Nephron progenitor cell (in vitro differentiated cells): ENCODE measurements at regions not wholly inside any gene's neighbourhood (a gene's known extent, or its start where the extent isn't known, plus 50 kb on each side); places are given as distances from the start of the nearest gene placed in this dataset.

ENCODE experiments used
- DNase-seq: peaks from one replicate; pipeline ENCODE4 v3.0.0; 2021
- H3K27ac Mint-ChIP-seq: 2 replicates; pipeline ENCODE4 v1.8.0; 2021; ENCODE audit warnings: mild to moderate bottlenecking, moderate library complexity, mixed read lengths
- H3K27me3 Mint-ChIP-seq: 2 replicates; pipeline ENCODE4 v1.8.0; 2021; ENCODE audit warnings: mild to moderate bottlenecking, low read depth, mixed read lengths; ENCODE audit not compliant: poor library complexity
- H3K36me3 Mint-ChIP-seq: 2 replicates; pipeline ENCODE4 v1.8.0; 2021; ENCODE audit warnings: low read depth, mixed read lengths
- H3K4me1 Mint-ChIP-seq: 2 replicates; pipeline ENCODE4 v1.8.0; 2021; ENCODE audit warnings: mixed read lengths
- H3K4me3 Mint-ChIP-seq: 2 replicates; pipeline ENCODE4 v1.8.0; 2021; ENCODE audit warnings: mild to moderate bottlenecking, moderate library complexity, mixed read lengths
- H3K9me3 Mint-ChIP-seq: 2 replicates; pipeline ENCODE4 v1.8.0; 2021; ENCODE audit warnings: mild to moderate bottlenecking, moderate library complexity, mixed read lengths
- TF ChIP-seq, protein P1 (sequence below): fragments of 200-600 bp; sonication (generic); IDR thresholded peaks from 2 replicates; pipeline ENCODE4 v1.5.0; 2021; ENCODE audit warnings: antibody characterized with exemption

- Mint-ChIP-seq H3K4me3 (no peak overlapping the region), H3K27ac (no peak overlapping the region), H3K36me3 (no peaks in the 10 kb centered on the region), H3K4me1 (peaks cover 18% of the 10 kb centered on the region), H3K9me3 (no peaks in the 10 kb centered on the region), H3K27me3 (peaks cover 2% of the 10 kb centered on the region)
- no peak for DNase-seq
- TF ChIP-seq, protein P1, sequence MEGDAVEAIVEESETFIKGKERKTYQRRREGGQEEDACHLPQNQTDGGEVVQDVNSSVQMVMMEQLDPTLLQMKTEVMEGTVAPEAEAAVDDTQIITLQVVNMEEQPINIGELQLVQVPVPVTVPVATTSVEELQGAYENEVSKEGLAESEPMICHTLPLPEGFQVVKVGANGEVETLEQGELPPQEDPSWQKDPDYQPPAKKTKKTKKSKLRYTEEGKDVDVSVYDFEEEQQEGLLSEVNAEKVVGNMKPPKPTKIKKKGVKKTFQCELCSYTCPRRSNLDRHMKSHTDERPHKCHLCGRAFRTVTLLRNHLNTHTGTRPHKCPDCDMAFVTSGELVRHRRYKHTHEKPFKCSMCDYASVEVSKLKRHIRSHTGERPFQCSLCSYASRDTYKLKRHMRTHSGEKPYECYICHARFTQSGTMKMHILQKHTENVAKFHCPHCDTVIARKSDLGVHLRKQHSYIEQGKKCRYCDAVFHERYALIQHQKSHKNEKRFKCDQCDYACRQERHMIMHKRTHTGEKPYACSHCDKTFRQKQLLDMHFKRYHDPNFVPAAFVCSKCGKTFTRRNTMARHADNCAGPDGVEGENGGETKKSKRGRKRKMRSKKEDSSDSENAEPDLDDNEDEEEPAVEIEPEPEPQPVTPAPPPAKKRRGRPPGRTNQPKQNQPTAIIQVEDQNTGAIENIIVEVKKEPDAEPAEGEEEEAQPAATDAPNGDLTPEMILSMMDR = no peak
Measured at GRCh38 chr5:56350011-56350596, 117.0 kb upstream of the ANKRD55 start.

DNA sequence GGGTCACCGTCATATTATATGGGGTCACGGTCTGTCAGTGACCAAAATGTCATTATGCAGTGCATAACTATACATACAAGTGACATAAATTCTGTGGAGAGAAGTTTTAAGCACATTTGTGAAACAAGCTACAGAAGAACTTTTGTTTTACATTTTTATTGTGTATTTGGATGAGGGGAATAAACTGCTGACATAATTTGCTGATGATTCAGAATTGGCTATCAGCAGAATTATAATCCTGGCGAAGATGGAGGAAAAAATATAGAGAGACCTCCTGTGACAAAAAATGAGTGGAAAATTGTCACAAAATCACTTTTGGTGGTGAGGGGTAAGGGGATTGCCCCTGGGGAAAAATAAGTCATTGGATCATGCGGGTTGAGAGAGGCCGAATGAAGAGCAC lies 116.3 kb upstream of the ANKRD55 start:
- Mint-ChIP-seq H3K9me3 (no peaks in the 10 kb centered on the region), H3K36me3 (no peaks in the 10 kb centered on the region), H3K27me3 (peaks cover 2% of the 10 kb centered on the region), H3K4me1 (peaks cover 18% of the 10 kb centered on the region), H3K4me3 (no peak overlapping the region), H3K27ac (no peak overlapping the region)
- no peak for DNase-seq
- TF ChIP-seq, protein P1 = no peak

DNA sequence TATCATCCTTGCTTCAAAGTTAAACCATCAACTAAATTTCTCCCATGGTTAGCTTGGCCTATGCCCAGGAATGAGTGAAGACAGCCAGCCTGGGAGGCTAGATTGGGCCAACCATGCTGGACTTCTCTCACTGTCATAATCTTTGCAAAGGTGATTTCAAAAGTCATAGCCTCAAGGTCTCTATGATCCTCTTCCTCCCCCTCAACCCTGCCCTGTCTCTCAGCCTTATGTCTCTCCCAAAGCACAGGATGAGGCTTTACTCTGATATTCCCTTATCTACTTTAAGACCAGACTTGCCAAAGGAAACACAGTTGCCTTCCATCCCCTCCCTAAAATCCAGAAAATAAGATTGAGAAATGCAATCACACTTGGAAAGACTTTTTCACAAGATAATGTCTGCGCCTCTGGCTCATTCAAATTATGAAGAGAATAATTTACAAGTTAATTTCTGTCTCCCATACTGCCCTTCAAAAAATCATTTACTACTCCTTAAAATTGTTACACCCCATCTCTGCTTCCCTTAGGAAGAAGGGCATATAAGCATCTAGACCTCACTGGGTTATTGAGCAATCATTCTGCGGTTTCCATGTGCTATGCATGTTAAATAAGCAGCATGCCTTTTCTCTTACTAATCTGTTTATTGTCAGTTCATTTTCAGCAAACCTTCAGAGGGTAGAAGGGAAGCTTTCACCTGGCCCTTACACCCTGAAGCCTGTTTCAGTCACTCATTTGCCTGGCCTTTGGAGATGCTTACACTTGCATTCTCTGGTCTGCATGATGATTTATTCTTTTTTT lies 113.8 kb upstream of the ANKRD55 start:
- no peak for DNase-seq
- Mint-ChIP-seq H3K27ac (no peak overlapping the region), H3K4me1 (peaks cover 18% of the 10 kb centered on the region), H3K36me3 (no peaks in the 10 kb centered on the region), H3K9me3 (no peaks in the 10 kb centered on the region), H3K27me3 (peaks cover 2% of the 10 kb centered on the region), H3K4me3 (no peak overlapping the region)
- TF ChIP-seq, protein P1 = no peak

DNA sequence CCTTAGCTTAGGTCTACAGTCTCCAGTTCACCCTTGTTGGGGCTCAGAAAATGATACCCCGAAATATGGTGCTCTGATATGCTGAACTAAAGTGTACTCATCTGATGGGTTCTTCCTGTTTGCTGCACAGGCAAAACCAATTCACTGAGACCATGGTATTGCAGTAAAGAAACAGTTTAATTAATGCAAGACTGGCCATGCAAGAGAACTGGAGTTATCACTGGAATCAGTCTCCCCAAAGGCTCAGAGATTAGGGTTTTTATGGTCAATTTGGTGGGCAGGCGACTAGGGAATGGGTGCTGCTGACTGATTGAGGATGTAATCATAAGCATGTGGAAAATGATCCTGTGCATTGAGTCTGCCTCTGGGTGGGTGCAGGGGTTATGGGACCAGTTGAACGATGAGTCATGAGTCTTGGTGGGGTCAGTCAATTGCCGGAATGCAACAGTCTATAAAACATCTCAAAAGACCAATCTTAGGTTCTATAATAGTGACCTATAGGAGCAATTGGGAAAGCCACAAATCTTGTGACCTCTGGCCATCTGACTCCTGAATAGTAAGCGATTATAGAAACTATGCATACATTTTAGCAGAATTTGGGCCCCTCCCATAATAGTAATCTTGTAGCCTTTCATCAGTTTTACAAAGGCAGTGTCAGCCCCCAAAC lies 113.0 kb upstream of the ANKRD55 start:
- Mint-ChIP-seq H3K27ac (no peak overlapping the region), H3K27me3 (no peaks in the 10 kb centered on the region), H3K4me1 (peaks cover 18% of the 10 kb centered on the region), H3K4me3 (no peak overlapping the region), H3K9me3 (peaks cover 3% of the 10 kb centered on the region), H3K36me3 (no peaks in the 10 kb centered on the region)
- TF ChIP-seq, protein P1 = no peak
- DNase-seq = no peak

DNA sequence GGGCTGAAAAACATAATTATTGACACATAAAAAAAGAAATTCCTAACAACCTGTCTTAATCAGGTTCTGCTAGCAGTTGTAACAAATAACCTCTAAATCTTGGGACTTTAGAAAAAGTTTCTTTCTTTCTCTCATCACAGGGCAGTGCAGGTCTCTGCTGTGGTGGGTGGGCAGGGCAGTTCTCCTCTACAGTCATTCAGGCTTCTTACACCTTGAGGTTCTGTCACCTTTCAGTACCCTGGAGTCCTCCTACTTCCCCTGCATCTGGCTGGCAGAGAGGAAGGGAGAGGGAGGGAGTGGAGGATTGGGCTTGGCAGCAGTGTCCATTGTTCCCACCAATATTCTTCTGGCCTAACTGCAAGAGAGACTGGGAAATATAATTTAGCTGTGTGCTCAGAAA lies 112.2 kb upstream of the ANKRD55 start:
- peaks cover 10% of the 10 kb centered on the region for H3K4me1 Mint-ChIP-seq
- H3K27me3 Mint-ChIP-seq = no peaks in the 10 kb centered on the region
- peaks cover 4% of the 10 kb centered on the region for H3K9me3 Mint-ChIP-seq
- no peak for DNase-seq
- no peak overlapping the region for H3K27ac Mint-ChIP-seq
- TF ChIP-seq, protein P1 = no peak
- H3K36me3 Mint-ChIP-seq = no peaks in the 10 kb centered on the region
- H3K4me3 Mint-ChIP-seq = no peak overlapping the region
